K562 (cell line): ENCODE measurements at regions not wholly inside any gene's neighbourhood (a gene's known extent, or its start where the extent isn't known, plus 50 kb on each side); places are given as distances from the start of the nearest gene placed in this dataset.

Experiments used
- ATAC-seq: fragments of 200-7000 bp; cut with Tn5 transposase; 3 replicates; pipeline ENCODE4 v1.9.1; 2020; ENCODE audit warnings: moderate library complexity
- BruUV-seq: library from RNA; stranded (reverse); fragments of 400-500 nt; replicated peaks from 2 replicates; lab custom pipeline; 2021; lab: Mats Ljungman, UMichigan
- CTCF ChIA-PET: fragments of 300-600 bp; formaldehyde crosslinking; extraction: SDS; loops from one replicate; lab custom pipeline; 2021; ENCODE audit warnings: low intra/inter-chr PET ratio; lab: Yijun Ruan, JAX
- POLR2A ChIA-PET: fragments of 300-600, 350-650 bp; sonication (Branson Sonifier 250); formaldehyde crosslinking; extraction: SDS; loops from one replicate; lab custom pipeline; 2021; ENCODE audit warnings: antibody characterized with exemption, inconsistent platforms; lab: Yijun Ruan, JAX
- DNase-seq, 4 experiments: peaks; one replicate each; pipeline versions ENCODE4 v3.0.0 to v3.0.0-alpha.2; 2011 to 2018; ENCODE audit warnings: low spot score in 3 of 4, mixed read lengths in 3 of 4; ENCODE audit errors: extremely low read depth in 1 of 4
- FAIRE-seq: peaks from 2 replicates; lab custom pipeline; 2011; peaks lifted over from hg19 to GRCh38; lab: Jason Lieb, UNC
- H2AFZ ChIP-seq: 2 replicates; pipeline ENCODE4 v1.6.0; 2011; ENCODE audit warnings: low read depth, low read length, control low read depth, inconsistent platforms
- H3K27ac ChIP-seq: fragments of 200-600 bp; 3 replicates; pipeline ENCODE4 v1.8.0; 2011; ENCODE audit warnings: low read depth, mild to moderate bottlenecking, control low read depth, inconsistent platforms, low read length, moderate library complexity, mixed read lengths; ENCODE audit errors: extremely low read depth
- H3K27me3 ChIP-seq, 2 experiments: fragments of 300-600 bp in 1 of 2; 2 replicates in 1 of 2; 3 replicates in 1 of 2; pipeline versions ENCODE4 v1.6.0 to v1.8.0; 2011; ENCODE audit warnings: inconsistent platforms in 2 of 2, low read length in 2 of 2, mild to moderate bottlenecking in 1 of 2, mixed read lengths in 1 of 2, moderate library complexity in 1 of 2; ENCODE audit not compliant: control insufficient read depth in 2 of 2, insufficient read depth in 2 of 2
- H3K36me3 ChIP-seq: fragments of 300-600 bp; 3 replicates; pipeline ENCODE4 v1.8.0; 2011; ENCODE audit warnings: mild to moderate bottlenecking, low read length, inconsistent platforms; ENCODE audit not compliant: control insufficient read depth, insufficient read depth
- H3K4me1 ChIP-seq, 2 experiments: fragments of 200-600 bp in 1 of 2; replicated peaks in 1 of 2; 2 replicates in 1 of 2; 3 replicates in 1 of 2; pipeline versions ENCODE4 v1.5.1 to v1.8.0; 2011; ENCODE audit warnings: inconsistent platforms in 2 of 2, low read length in 2 of 2, mild to moderate bottlenecking in 1 of 2, mixed read lengths in 1 of 2, moderate library complexity in 1 of 2; ENCODE audit not compliant: control insufficient read depth in 2 of 2, insufficient read depth in 2 of 2
- H3K4me2 ChIP-seq: 2 replicates; pipeline ENCODE4 v1.6.1; 2011; ENCODE audit warnings: low read length, control low read depth, inconsistent platforms, mixed read lengths; ENCODE audit not compliant: insufficient read depth
- H3K4me3 ChIP-seq: fragments of 200-600 bp; sonication (generic), shearing (Covaris generic); 2 replicates; pipeline ENCODE4 v1.5.1; 2016; ENCODE audit warnings: control low read depth, inconsistent platforms
- H3K79me2 ChIP-seq: fragments of 200-600 bp; 3 replicates; pipeline ENCODE4 v1.8.0; 2011; ENCODE audit warnings: low read length, inconsistent platforms; ENCODE audit not compliant: control insufficient read depth, insufficient read depth
- H3K9ac ChIP-seq, 2 experiments: 2 replicates each; pipeline versions ENCODE4 v1.6.0 to v1.6.1; 2011; ENCODE audit warnings: low read depth in 2 of 2, low read length in 2 of 2, control low read depth in 1 of 2, inconsistent platforms in 1 of 2, mild to moderate bottlenecking in 1 of 2, mixed read lengths in 1 of 2; ENCODE audit not compliant: insufficient read depth in 1 of 2
- H3K9me1 ChIP-seq: one replicate; pipeline ENCODE4 v1.6.0; 2011; ENCODE audit warnings: inconsistent platforms, mild to moderate bottlenecking, low read length, moderate library complexity; ENCODE audit not compliant: control insufficient read depth, insufficient read depth
- H3K9me3 ChIP-seq: replicated peaks from 2 replicates; pipeline ENCODE4 v1.5.1; 2011; ENCODE audit warnings: low read depth, low read length, inconsistent platforms; ENCODE audit not compliant: control insufficient read depth, insufficient read depth
- H4K20me1 ChIP-seq: replicated peaks from 2 replicates; pipeline ENCODE4 v1.6.1; 2011; ENCODE audit warnings: low read length, inconsistent platforms, mixed read lengths; ENCODE audit not compliant: control insufficient read depth, insufficient read depth
- E2F6 ChIP-seq, 2 experiments: IDR thresholded peaks; 2 replicates each; pipeline ENCODE4 v1.6.1; 2011; ENCODE audit warnings: borderline replicate concordance in 1 of 2, control low read depth in 1 of 2, low read depth in 1 of 2, low read length in 1 of 2, mild to moderate bottlenecking in 1 of 2, mixed read lengths in 1 of 2, moderate library complexity in 1 of 2; ENCODE audit not compliant: insufficient read depth in 1 of 2, insufficient read length in 1 of 2, poor library complexity in 1 of 2, severe bottlenecking in 1 of 2; ENCODE audit errors: extremely low read depth in 1 of 2
- IFI16 ChIP-seq: fragments of 250-450 bp; sonication (Bioruptor Pico); IDR thresholded peaks from 2 replicates; pipeline ENCODE4 v2.1.2; 2022; ENCODE audit warnings: mild to moderate bottlenecking, inconsistent platforms
- L3MBTL2 ChIP-seq: fragments of 450-650 bp; IDR thresholded peaks from 2 replicates; pipeline ENCODE4 v1.6.1; 2016; ENCODE audit warnings: mild to moderate bottlenecking, moderate library complexity
- MGA ChIP-seq: fragments of 450-650 bp; IDR thresholded peaks from 2 replicates; pipeline ENCODE4 v1.6.1; 2016; ENCODE audit warnings: mild to moderate bottlenecking, moderate library complexity
- MTA2 ChIP-seq: fragments of 450-650 bp; IDR thresholded peaks from 2 replicates; pipeline ENCODE4 v1.6.1; 2016; ENCODE audit warnings: low read depth
- TCF15 ChIP-seq: fragments of 250-450 bp; sonication (Bioruptor Pico); IDR thresholded peaks from 2 replicates; pipeline ENCODE4 v1.8.0; 2022; ENCODE audit warnings: moderate library complexity, mild to moderate bottlenecking, inconsistent platforms
- ZBTB12 ChIP-seq: fragments of 250-450 bp; sonication (Bioruptor Pico); IDR thresholded peaks from 2 replicates; pipeline ENCODE4 v1.4.0; 2020
- ZNF146 ChIP-seq: IDR thresholded peaks from one replicate; pipeline ENCODE4 v1.6.1; 2018; ENCODE audit warnings: missing compliant biosample characterization; ENCODE audit not compliant: unreplicated experiment
- WGBS: fragments of 100-300 bp; shearing (Covaris generic); methylation state at CpG from one replicate; pipeline ENCODE4 v1.1.6; 2016; ENCODE audit warnings: low coverage, mixed read lengths; ENCODE audit not compliant: insufficient coverage; ENCODE audit errors: missing lambda C conversion rate; 5-methylcytosine and 5-hydroxymethylcytosine counted together
- in situ Hi-C: fragments of 300-500 bp; cut with MboI; formaldehyde crosslinking; loops from 4 replicates; pipeline ENCODE4 v1.15.0; 2018; ENCODE audit warnings: inconsistent platforms, mixed read lengths
- intact Hi-C: fragments of 100-400 bp; cut with micrococcal nuclease; formaldehyde crosslinking; loops from 2 replicates; pipeline ENCODE4 v1.14.2; 2022

- H3K27me3 ChIP-seq, result peaks cover 3 to 14% of the 10 kb centered on the region in 2 experiments
- no peak overlapping the region for H3K4me2 ChIP-seq
- in situ Hi-C loops (loop anchor here (25.0 kb wide), 1 partner anchor 789 kb away; no protein-coding TSS in a partner anchor), intact Hi-C loops (no loop called here)
- no peaks in the 10 kb centered on the region for H3K79me2 ChIP-seq
- H3K4me3 ChIP-seq, result no peak overlapping the region
- H3K9me1 ChIP-seq, result no peaks in the 10 kb centered on the region
- DNase-seq (peak in 2 of 4 experiments; percentile 16 to 22), ATAC-seq (peak; percentile 77), FAIRE-seq (no peak)
- H3K9ac ChIP-seq, result no peak overlapping the region
- ChIA-PET POLR2A (interaction anchor here (0.7 kb wide), 1 partner anchor 57 kb away, joined by 3 read pairs; no protein-coding TSS in a partner anchor), CTCF (no interaction called here)
- no peaks in the 10 kb centered on the region for H3K4me1 ChIP-seq
- no peaks in the 10 kb centered on the region for H3K9me3 ChIP-seq
- WGBS, result 2% methylated on average over 7 of the region's 7 CpGs
- no peaks in the 10 kb centered on the region for H4K20me1 ChIP-seq
- H3K36me3 ChIP-seq, result no peaks in the 10 kb centered on the region
- BruUV-seq, result no TSS peak
- H3K27ac ChIP-seq, result no peak overlapping the region
- 0 out of 2 replicates have a peak overlapping the region, but pooled peaks have one; percentile 37 for H2AFZ ChIP-seq
- no peak for TF ChIP-seq MTA2
- no peak for TF ChIP-seq IFI16 (CRISPR knock-in tag)
- TF ChIP-seq TCF15, result no peak
- peak in 1 of 2 experiments; percentile 64 for TF ChIP-seq E2F6 (IDR thresholded peaks at IDR 0.05; ENCODE audit: borderline replicate concordance in 1 of 2, extremely low read depth in 1 of 2, insufficient read depth in 1 of 2, insufficient read length in 1 of 2, low read depth in 1 of 2, low read length in 1 of 2, poor library complexity in 1 of 2, severe bottlenecking in 1 of 2)
- TF ChIP-seq MGA, result peak; percentile 59
- TF ChIP-seq ZNF146, result no peak
- TF ChIP-seq L3MBTL2, result peak; percentile 66
- no peak for TF ChIP-seq ZBTB12
Measured at GRCh38 chr6:137625808-137626207, 131.6 kb upstream of the OLIG3 start.
